ENCODE measurements at regions not wholly inside any gene's neighbourhood (a gene's known extent, or its start where the extent isn't known, plus 50 kb on each side); places are given as distances from the start of the nearest gene placed in this dataset.

- TF ChIP-seq CTCF (IDR thresholded peaks at IDR 0.05; ENCODE audit: poor library complexity) (no peak), EZH2phosphoT487 (IDR thresholded peaks at IDR 0.05; ENCODE audit: low read depth, severe bottlenecking, unreplicated experiment) (no peak), EZH2 (IDR thresholded peaks at IDR 0.05; ENCODE audit: borderline replicate concordance) (no peak)
These were observed 538.7 kb downstream of the CMPK2 start for GRCh38 chr2:6326958-6327357.

Measured in hepatocyte (in vitro differentiated cells).